ENCODE measurements at regions not wholly inside any gene's neighbourhood (a gene's known extent, or its start where the extent isn't known, plus 50 kb on each side); places are given as distances from the start of the nearest gene placed in this dataset.

DNA sequence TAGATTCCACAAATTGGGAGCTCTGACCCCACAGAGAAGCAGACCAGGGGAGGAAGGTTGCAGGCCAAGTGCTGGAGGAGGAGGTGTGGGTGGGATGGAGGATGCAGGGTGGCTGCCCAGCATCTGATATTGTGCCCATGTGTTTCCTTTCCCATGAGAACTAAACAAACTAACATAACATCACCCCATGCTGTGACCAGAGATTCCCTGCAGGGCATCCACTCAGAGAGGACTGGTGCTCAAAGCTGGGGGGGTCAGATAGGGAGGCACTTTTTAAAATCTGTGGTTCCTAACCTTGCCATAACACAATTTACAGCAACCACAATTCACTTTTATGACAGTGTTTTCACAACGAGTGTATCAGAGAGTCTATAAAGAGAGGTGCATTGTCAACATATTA, 1277.6 kb downstream of the AACS start:
- TF ChIP-seq, protein P1, sequence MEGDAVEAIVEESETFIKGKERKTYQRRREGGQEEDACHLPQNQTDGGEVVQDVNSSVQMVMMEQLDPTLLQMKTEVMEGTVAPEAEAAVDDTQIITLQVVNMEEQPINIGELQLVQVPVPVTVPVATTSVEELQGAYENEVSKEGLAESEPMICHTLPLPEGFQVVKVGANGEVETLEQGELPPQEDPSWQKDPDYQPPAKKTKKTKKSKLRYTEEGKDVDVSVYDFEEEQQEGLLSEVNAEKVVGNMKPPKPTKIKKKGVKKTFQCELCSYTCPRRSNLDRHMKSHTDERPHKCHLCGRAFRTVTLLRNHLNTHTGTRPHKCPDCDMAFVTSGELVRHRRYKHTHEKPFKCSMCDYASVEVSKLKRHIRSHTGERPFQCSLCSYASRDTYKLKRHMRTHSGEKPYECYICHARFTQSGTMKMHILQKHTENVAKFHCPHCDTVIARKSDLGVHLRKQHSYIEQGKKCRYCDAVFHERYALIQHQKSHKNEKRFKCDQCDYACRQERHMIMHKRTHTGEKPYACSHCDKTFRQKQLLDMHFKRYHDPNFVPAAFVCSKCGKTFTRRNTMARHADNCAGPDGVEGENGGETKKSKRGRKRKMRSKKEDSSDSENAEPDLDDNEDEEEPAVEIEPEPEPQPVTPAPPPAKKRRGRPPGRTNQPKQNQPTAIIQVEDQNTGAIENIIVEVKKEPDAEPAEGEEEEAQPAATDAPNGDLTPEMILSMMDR (IDR thresholded peaks at IDR 0.05; ENCODE audit: insufficient read depth, low read length, poor library complexity, severe bottlenecking): no peak
- TF ChIP-seq EZH2phosphoT487 (conservative IDR thresholded peaks at IDR 0.05; ENCODE audit: low read length): no peak
